ENCODE measurements at regions not wholly inside any gene's neighbourhood (a gene's known extent, or its start where the extent isn't known, plus 50 kb on each side); places are given as distances from the start of the nearest gene placed in this dataset.

GRCh38 chr18:44609181-44609941, 71.3 kb upstream of the SETBP1 start:
- Mint-ChIP-seq H3K4me1 (ENCODE audit: low read depth, unreplicated experiment) (no peaks in the 10 kb centered on the region), H3K4me3 (ENCODE audit: unreplicated experiment) (no peak overlapping the region), H3K27ac (ENCODE audit: unreplicated experiment) (no peak overlapping the region), H3K27me3 (ENCODE audit: low read depth, unreplicated experiment) (no peaks in the 10 kb centered on the region), H3K36me3 (ENCODE audit: low read depth, unreplicated experiment) (no peaks in the 10 kb centered on the region), H3K9me3 (ENCODE audit: unreplicated experiment) (no peaks in the 10 kb centered on the region)
- Histone ChIP-seq H3K9ac (ENCODE audit: low read length) (no peak overlapping the region), H3K4me2 (ENCODE audit: low read length) (no peak overlapping the region), H3K9me3 (ENCODE audit: insufficient read depth, low read depth, low read length) (no peaks in the 10 kb centered on the region), H3K27me3 (ENCODE audit: insufficient read depth, low read length) (no peaks in the 10 kb centered on the region), H4K20me1 (ENCODE audit: insufficient read depth, low read length) (no peaks in the 10 kb centered on the region), H3K36me3 (ENCODE audit: insufficient read depth, low read length) (no peaks in the 10 kb centered on the region), H3K79me2 (ENCODE audit: insufficient read depth, low read length) (no peaks in the 10 kb centered on the region), H3K27ac (ENCODE audit: low read depth, low read length) (no peak overlapping the region), H2AFZ (ENCODE audit: low read depth, low read length) (no peak overlapping the region), H3K4me1 (ENCODE audit: insufficient read depth, low read length) (no peaks in the 10 kb centered on the region), H3K4me3 (ENCODE audit: insufficient read depth, low read depth, low read length) (no peak overlapping the region)
- FAIRE-seq (no peak), DNase-seq (ENCODE audit: low read depth) (no peak)
- TF ChIP-seq CTCF (IDR thresholded peaks at IDR 0.05; ENCODE audit: insufficient read depth, low read depth, low read length) (no peak), EZH2 (IDR thresholded peaks at IDR 0.05; ENCODE audit: insufficient read depth, low read length) (no peak)

- no peak for FAIRE-seq
- Histone ChIP-seq H3K36me3 (ENCODE audit: insufficient read depth, low read length) (no peaks in the 10 kb centered on the region), H3K79me2 (ENCODE audit: insufficient read depth, low read length) (no peaks in the 10 kb centered on the region), H3K27me3 (ENCODE audit: insufficient read depth, low read length) (no peaks in the 10 kb centered on the region), H3K27ac (ENCODE audit: low read depth, low read length) (no peak overlapping the region), H3K4me2 (ENCODE audit: low read length) (no peak overlapping the region), H3K9ac (ENCODE audit: low read length) (no peak overlapping the region), H2AFZ (ENCODE audit: low read depth, low read length) (no peak overlapping the region), H3K4me3 (ENCODE audit: insufficient read depth, low read depth, low read length) (no peak overlapping the region), H3K9me3 (ENCODE audit: insufficient read depth, low read depth, low read length) (no peaks in the 10 kb centered on the region), H4K20me1 (ENCODE audit: insufficient read depth, low read length) (no peaks in the 10 kb centered on the region), H3K4me1 (ENCODE audit: insufficient read depth, low read length) (no peaks in the 10 kb centered on the region)
- Mint-ChIP-seq H3K9me3 (ENCODE audit: unreplicated experiment) (no peaks in the 10 kb centered on the region), H3K27ac (ENCODE audit: unreplicated experiment) (no peak overlapping the region), H3K27me3 (ENCODE audit: low read depth, unreplicated experiment) (no peaks in the 10 kb centered on the region), H3K4me1 (ENCODE audit: low read depth, unreplicated experiment) (no peaks in the 10 kb centered on the region), H3K4me3 (ENCODE audit: unreplicated experiment) (no peak overlapping the region), H3K36me3 (ENCODE audit: low read depth, unreplicated experiment) (no peaks in the 10 kb centered on the region)
- DNase-seq (ENCODE audit: low read depth) = no peak
- TF ChIP-seq CTCF (IDR thresholded peaks at IDR 0.05; ENCODE audit: insufficient read depth, low read depth, low read length) (no peak), EZH2 (IDR thresholded peaks at IDR 0.05; ENCODE audit: insufficient read depth, low read length) (no peak)
Observed at GRCh38 chr18:44620812-44621211, 59.9 kb upstream of the SETBP1 start.

GRCh38 chr18:44624052-44624451, 56.6 kb upstream of the SETBP1 start:
- H3K36me3 Mint-ChIP-seq (ENCODE audit: low read depth, unreplicated experiment) = no peaks in the 10 kb centered on the region
- H3K27me3 Mint-ChIP-seq (ENCODE audit: low read depth, unreplicated experiment) = no peaks in the 10 kb centered on the region
- Histone ChIP-seq H3K27me3 (ENCODE audit: insufficient read depth, low read length) (no peaks in the 10 kb centered on the region), H3K27ac (ENCODE audit: low read depth, low read length) (no peak overlapping the region), H2AFZ (ENCODE audit: low read depth, low read length) (no peak overlapping the region), H3K36me3 (ENCODE audit: insufficient read depth, low read length) (no peaks in the 10 kb centered on the region), H3K9me3 (ENCODE audit: insufficient read depth, low read depth, low read length) (no peaks in the 10 kb centered on the region), H3K4me2 (ENCODE audit: low read length) (no peak overlapping the region), H4K20me1 (ENCODE audit: insufficient read depth, low read length) (no peaks in the 10 kb centered on the region), H3K9ac (ENCODE audit: low read length) (no peak overlapping the region), H3K79me2 (ENCODE audit: insufficient read depth, low read length) (no peaks in the 10 kb centered on the region), H3K4me3 (ENCODE audit: insufficient read depth, low read depth, low read length) (no peak overlapping the region), H3K4me1 (ENCODE audit: insufficient read depth, low read length) (peaks cover 5% of the 10 kb centered on the region)
- no peak overlapping the region for H3K27ac Mint-ChIP-seq (ENCODE audit: unreplicated experiment)
- FAIRE-seq (no peak), DNase-seq (ENCODE audit: low read depth) (no peak)
- no peak for TF ChIP-seq EZH2 (IDR thresholded peaks at IDR 0.05; ENCODE audit: insufficient read depth, low read length)
- TF ChIP-seq CTCF (IDR thresholded peaks at IDR 0.05; ENCODE audit: insufficient read depth, low read depth, low read length) = no peak
- H3K9me3 Mint-ChIP-seq (ENCODE audit: unreplicated experiment) = no peaks in the 10 kb centered on the region
- peaks cover 8% of the 10 kb centered on the region for H3K4me1 Mint-ChIP-seq (ENCODE audit: low read depth, unreplicated experiment)
- no peak overlapping the region for H3K4me3 Mint-ChIP-seq (ENCODE audit: unreplicated experiment)
